OCI-LY1 (cell line): ENCODE measurements at regions not wholly inside any gene's neighbourhood (a gene's known extent, or its start where the extent isn't known, plus 50 kb on each side); places are given as distances from the start of the nearest gene placed in this dataset.

ENCODE experiments used
- H2AFZ ChIP-seq: fragments of 200-600 bp; sonication (generic), shearing (Covaris generic); 2 replicates; pipeline ENCODE4 v1.6.0; 2014; ENCODE audit warnings: antibody characterized with exemption, mild to moderate bottlenecking, low read length
- H3F3A ChIP-seq: fragments of 200-600 bp; sonication (generic), shearing (Covaris generic); 2 replicates; pipeline ENCODE4 v1.6.0; 2014; ENCODE audit warnings: mild to moderate bottlenecking, antibody characterized with exemption, low read length, moderate library complexity; ENCODE audit not compliant: insufficient read depth
- H3K27ac ChIP-seq: fragments of 200-600 bp; sonication (generic); 2 replicates; pipeline ENCODE4 v1.5.1; 2014; ENCODE audit warnings: low read length, mixed run types, mild to moderate bottlenecking, low read depth; ENCODE audit not compliant: poor library complexity, severe bottlenecking
- H3K27me3 ChIP-seq: fragments of 200-600 bp; sonication (generic); 2 replicates; pipeline ENCODE4 v1.6.0; 2014; ENCODE audit warnings: antibody characterized with exemption, mild to moderate bottlenecking, low read length, moderate library complexity; ENCODE audit not compliant: insufficient read depth
- H3K36me3 ChIP-seq: fragments of 200-600 bp; sonication (generic); 2 replicates; pipeline ENCODE4 v1.6.1; 2014; ENCODE audit warnings: mild to moderate bottlenecking, antibody characterized with exemption, low read length, moderate library complexity, mixed read lengths; ENCODE audit not compliant: insufficient read depth
- H3K4me1 ChIP-seq: fragments of 200-600 bp; sonication (generic); 2 replicates; pipeline ENCODE4 v1.5.1; 2014; ENCODE audit warnings: mild to moderate bottlenecking, low read length, moderate library complexity; ENCODE audit not compliant: insufficient read depth, severe bottlenecking
- H3K4me2 ChIP-seq: fragments of 200-600 bp; sonication (generic), shearing (Covaris generic); 2 replicates; pipeline ENCODE4 v1.6.1; 2014; ENCODE audit warnings: low read length
- H3K4me3 ChIP-seq: fragments of 200-600 bp; sonication (generic); 2 replicates; pipeline ENCODE4 v1.5.1; 2014; ENCODE audit warnings: low read length, low read depth, mild to moderate bottlenecking, mixed read lengths; ENCODE audit not compliant: poor library complexity, severe bottlenecking
- H3K79me2 ChIP-seq: fragments of 200-600 bp; shearing (Covaris generic); 2 replicates; pipeline ENCODE4 v1.6.1; 2016; ENCODE audit warnings: mixed run types, low read length, mixed read lengths; ENCODE audit not compliant: insufficient read depth
- H3K9ac ChIP-seq: fragments of 200-600 bp; sonication (generic), shearing (Covaris generic); 2 replicates; pipeline ENCODE4 v1.6.1; 2014; ENCODE audit warnings: mild to moderate bottlenecking, low read length, mixed read lengths
- H3K9me2 ChIP-seq: fragments of 200-600 bp; sonication (generic), shearing (Covaris generic); 2 replicates; pipeline ENCODE4 v1.6.1; 2014; ENCODE audit warnings: low read depth, mild to moderate bottlenecking, low read length, mixed read lengths
- H3K9me3 ChIP-seq: fragments of 200-600 bp; shearing (Covaris generic); 2 replicates; pipeline ENCODE4 v1.6.1; 2014; ENCODE audit warnings: low read length, mixed read lengths
- H4K20me1 ChIP-seq: fragments of 200-600 bp; sonication (generic), shearing (Covaris generic); 2 replicates; pipeline ENCODE4 v1.6.0; 2016; ENCODE audit warnings: mild to moderate bottlenecking, low read length; ENCODE audit not compliant: insufficient read depth
- EZH2 ChIP-seq: fragments of 200-600 bp; sonication (generic), shearing (Covaris generic); IDR thresholded peaks from 2 replicates; pipeline ENCODE4 v1.8.0; 2017; ENCODE audit warnings: borderline replicate concordance, mixed run types, mild to moderate bottlenecking, antibody characterized with exemption, low read length, moderate library complexity, mixed read lengths
- TF ChIP-seq, protein P1 (sequence below): fragments of 200-600 bp; sonication (generic), shearing (Covaris generic); IDR thresholded peaks from 2 replicates; pipeline ENCODE4 v1.5.1; 2017; ENCODE audit warnings: mild to moderate bottlenecking, antibody characterized with exemption, low read length, moderate library complexity, mixed read lengths

DNA sequence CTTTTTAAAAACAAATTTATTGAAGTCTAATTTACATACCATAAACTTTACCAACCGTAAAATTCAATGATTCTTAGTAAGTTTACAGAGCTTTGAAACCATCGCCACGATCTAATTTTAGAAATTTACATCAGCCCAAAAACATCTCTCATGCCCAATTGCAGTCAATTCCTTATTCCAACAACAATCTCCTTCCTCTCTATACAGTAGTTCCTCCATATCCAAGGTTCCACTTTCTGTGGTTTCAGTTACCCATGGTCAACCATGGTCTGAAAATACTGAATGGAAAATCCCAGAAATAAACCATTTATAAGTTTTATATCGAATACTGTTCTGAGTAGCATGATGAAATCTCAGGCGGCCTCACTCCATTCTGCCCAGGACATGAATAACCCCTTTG, 183.4 kb upstream of the ADCY1 start:
- Histone ChIP-seq H3K36me3 (no peaks in the 10 kb centered on the region), H3K79me2 (no peaks in the 10 kb centered on the region), H3K4me3 (no peak overlapping the region), H3K4me2 (no peak overlapping the region), H3K9me3 (0 out of 2 replicates have a peak, but pooled peaks cover 4% of the 10 kb centered on the region), H3K4me1 (no peaks in the 10 kb centered on the region), H3K9ac (no peak overlapping the region), H3K27me3 (no peaks in the 10 kb centered on the region), H4K20me1 (no peaks in the 10 kb centered on the region), H2AFZ (no peak overlapping the region), H3K27ac (no peak overlapping the region), H3F3A (no peaks in the 10 kb centered on the region), H3K9me2 (no peaks in the 10 kb centered on the region)
- TF ChIP-seq, protein P1, sequence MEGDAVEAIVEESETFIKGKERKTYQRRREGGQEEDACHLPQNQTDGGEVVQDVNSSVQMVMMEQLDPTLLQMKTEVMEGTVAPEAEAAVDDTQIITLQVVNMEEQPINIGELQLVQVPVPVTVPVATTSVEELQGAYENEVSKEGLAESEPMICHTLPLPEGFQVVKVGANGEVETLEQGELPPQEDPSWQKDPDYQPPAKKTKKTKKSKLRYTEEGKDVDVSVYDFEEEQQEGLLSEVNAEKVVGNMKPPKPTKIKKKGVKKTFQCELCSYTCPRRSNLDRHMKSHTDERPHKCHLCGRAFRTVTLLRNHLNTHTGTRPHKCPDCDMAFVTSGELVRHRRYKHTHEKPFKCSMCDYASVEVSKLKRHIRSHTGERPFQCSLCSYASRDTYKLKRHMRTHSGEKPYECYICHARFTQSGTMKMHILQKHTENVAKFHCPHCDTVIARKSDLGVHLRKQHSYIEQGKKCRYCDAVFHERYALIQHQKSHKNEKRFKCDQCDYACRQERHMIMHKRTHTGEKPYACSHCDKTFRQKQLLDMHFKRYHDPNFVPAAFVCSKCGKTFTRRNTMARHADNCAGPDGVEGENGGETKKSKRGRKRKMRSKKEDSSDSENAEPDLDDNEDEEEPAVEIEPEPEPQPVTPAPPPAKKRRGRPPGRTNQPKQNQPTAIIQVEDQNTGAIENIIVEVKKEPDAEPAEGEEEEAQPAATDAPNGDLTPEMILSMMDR: no peak
- TF ChIP-seq EZH2: no peak

DNA sequence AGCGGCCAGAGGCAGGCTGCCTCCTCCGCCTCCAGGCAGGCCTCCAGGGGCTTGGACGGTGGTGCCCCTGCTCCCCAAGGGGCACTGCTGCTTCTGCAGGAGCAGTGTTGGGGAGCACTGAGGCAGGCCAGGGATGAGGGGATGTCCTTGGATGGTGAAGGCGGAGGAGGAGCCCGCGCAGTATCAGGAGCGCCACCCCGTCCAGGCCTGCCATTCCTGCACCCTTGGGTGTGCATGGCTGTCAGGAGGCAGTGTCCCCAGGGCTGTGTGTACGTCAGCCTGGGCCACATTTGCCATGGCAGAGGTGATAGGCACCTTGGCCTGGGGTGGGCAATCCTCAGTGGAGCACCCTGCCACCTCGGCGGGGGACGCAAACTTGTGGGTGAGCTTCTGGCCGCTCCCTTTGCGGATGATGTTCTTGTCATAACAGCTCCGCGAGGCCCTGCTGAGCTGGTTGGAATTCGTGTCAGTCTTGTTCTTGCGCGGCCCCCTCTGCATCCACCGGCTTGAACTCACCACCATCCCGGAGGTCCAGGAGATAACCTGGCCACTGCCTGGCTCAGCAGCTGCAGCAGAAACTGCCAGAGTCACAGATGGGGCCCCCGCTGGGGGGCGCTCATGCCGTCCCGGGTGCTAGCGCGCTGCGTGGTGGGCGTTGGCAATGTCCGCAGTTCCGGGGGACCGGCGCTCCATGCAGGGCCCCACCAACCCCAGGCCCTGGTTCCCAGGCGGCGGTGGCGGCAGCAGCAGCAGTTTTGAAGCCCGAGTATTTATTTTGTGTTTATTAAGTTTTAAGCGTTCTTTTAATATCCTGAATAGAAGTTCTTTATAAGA, 182.3 kb upstream of the ADCY1 start:
- Histone ChIP-seq H3K27ac (no peak overlapping the region), H3K79me2 (no peaks in the 10 kb centered on the region), H4K20me1 (no peaks in the 10 kb centered on the region), H3K4me2 (no peak overlapping the region), H3K9me3 (0 out of 2 replicates have a peak, but pooled peaks cover 4% of the 10 kb centered on the region), H3F3A (no peaks in the 10 kb centered on the region), H3K9ac (no peak overlapping the region), H2AFZ (no peak overlapping the region), H3K4me3 (no peak overlapping the region), H3K36me3 (no peaks in the 10 kb centered on the region), H3K9me2 (no peaks in the 10 kb centered on the region), H3K4me1 (no peaks in the 10 kb centered on the region), H3K27me3 (no peaks in the 10 kb centered on the region)
- TF ChIP-seq EZH2: no peak
- TF ChIP-seq, protein P1: no peak

DNA sequence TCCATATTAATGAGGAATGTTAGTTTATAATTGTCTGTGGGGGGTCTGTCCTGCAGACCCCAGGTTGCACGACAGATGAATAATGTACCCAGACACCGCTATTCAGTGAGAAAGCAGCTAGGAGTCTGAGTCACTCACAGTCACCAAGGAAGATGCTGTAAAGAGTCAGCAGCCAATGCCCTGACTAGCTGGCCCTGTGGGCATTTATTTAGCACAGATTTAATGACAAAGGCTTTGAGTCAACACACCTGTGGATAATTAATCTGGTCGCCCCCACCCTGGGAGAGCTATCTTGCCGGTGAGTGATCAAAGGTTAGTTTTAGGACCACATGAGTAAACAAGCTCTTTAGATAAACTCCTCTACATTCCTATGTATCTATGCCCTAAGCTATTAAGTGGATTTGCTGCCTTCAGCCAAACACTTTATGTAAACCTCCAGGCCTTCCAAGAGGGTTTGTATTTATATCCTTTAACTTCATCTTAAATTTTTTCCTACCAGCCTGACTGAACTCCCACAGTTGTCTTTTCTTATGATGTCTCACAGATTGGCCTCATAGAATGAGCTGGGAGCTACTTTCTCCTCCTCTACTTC, 180.0 kb upstream of the ADCY1 start:
- Histone ChIP-seq H2AFZ (no peak overlapping the region), H3K4me2 (no peak overlapping the region), H3K9ac (no peak overlapping the region), H4K20me1 (no peaks in the 10 kb centered on the region), H3K9me3 (0 out of 2 replicates have a peak, but pooled peaks cover 4% of the 10 kb centered on the region), H3K27me3 (0 out of 2 replicates have a peak, but pooled peaks cover 3% of the 10 kb centered on the region), H3K9me2 (no peaks in the 10 kb centered on the region), H3K27ac (no peak overlapping the region), H3F3A (no peaks in the 10 kb centered on the region), H3K36me3 (no peaks in the 10 kb centered on the region), H3K4me3 (no peak overlapping the region), H3K4me1 (no peaks in the 10 kb centered on the region), H3K79me2 (no peaks in the 10 kb centered on the region)
- no peak for TF ChIP-seq EZH2
- TF ChIP-seq, protein P1: no peak
